PFSK-1 (cell line): ENCODE measurements at regions not wholly inside any gene's neighbourhood (a gene's known extent, or its start where the extent isn't known, plus 50 kb on each side); places are given as distances from the start of the nearest gene placed in this dataset.

ENCODE experiments used
- FOXP2 ChIP-seq: optimal IDR thresholded peaks from 2 replicates; pipeline ENCODE3; 2011; ENCODE audit warnings: borderline replicate concordance, control low read depth, inconsistent platforms; ENCODE audit not compliant: insufficient read depth; ENCODE audit errors: extremely low read length, extremely low read depth
- POLR2AphosphoS5 ChIP-seq: IDR thresholded peaks from 2 replicates; pipeline ENCODE4 v1.6.1; 2012; ENCODE audit warnings: low read depth, mild to moderate bottlenecking, control low read depth, low read length, moderate library complexity
- REST ChIP-seq, 2 experiments: IDR thresholded peaks; 2 replicates each; pipeline versions ENCODE4 v1.6.1 to v1.8.0; 2011 to 2012; ENCODE audit warnings: low read depth in 2 of 2, low read length in 2 of 2, control low read depth in 1 of 2, inconsistent platforms in 1 of 2, mild to moderate bottlenecking in 1 of 2, moderate library complexity in 1 of 2; ENCODE audit not compliant: insufficient read depth in 1 of 2
- SIN3A ChIP-seq: IDR thresholded peaks from 2 replicates; pipeline ENCODE4 v1.6.1; 2012; ENCODE audit warnings: mild to moderate bottlenecking, low read length, moderate library complexity, borderline replicate concordance; ENCODE audit not compliant: insufficient read depth
- TAF1 ChIP-seq: IDR thresholded peaks from 2 replicates; pipeline ENCODE4 v1.6.1; 2012; ENCODE audit warnings: low read length, control low read depth, borderline replicate concordance; ENCODE audit not compliant: insufficient read depth

- TF ChIP-seq SIN3A: no peak
- no peak for TF ChIP-seq TAF1
- no peak for TF ChIP-seq FOXP2
- no peak for TF ChIP-seq POLR2AphosphoS5
- TF ChIP-seq REST (IDR thresholded peaks at IDR 0.05; ENCODE audit: insufficient read depth in 1 of 2, low read depth in 2 of 2, low read length in 2 of 2): no peak
Observed at GRCh38 chr1:119275145-119276134, 93.1 kb upstream of the HAO2 start.

- TF ChIP-seq REST (IDR thresholded peaks at IDR 0.05; ENCODE audit: insufficient read depth in 1 of 2, low read depth in 2 of 2, low read length in 2 of 2) (no peak), SIN3A (no peak), TAF1 (no peak), FOXP2 (no peak)
Observed at GRCh38 chr1:119276558-119276957, 92.0 kb upstream of the HAO2 start.

- peak; percentile 15; the same call in 1 of the 2 replicates for TF ChIP-seq TAF1
- peak in 1 of 2 experiments; percentile 43; a peak in 1 of 4 replicates for TF ChIP-seq REST (IDR thresholded peaks at IDR 0.05; ENCODE audit: insufficient read depth in 1 of 2, low read depth in 2 of 2, low read length in 2 of 2)
- no peak; the same call in 1 of the 2 replicates for TF ChIP-seq POLR2AphosphoS5
Observed at GRCh38 chr1:119279456-119280381, 88.9 kb upstream of the HAO2 start.

- TF ChIP-seq REST (IDR thresholded peaks at IDR 0.05; ENCODE audit: insufficient read depth in 1 of 2, low read depth in 2 of 2, low read length in 2 of 2) (no peak), TAF1 (no peak), POLR2AphosphoS5 (no peak), SIN3A (no peak), FOXP2 (no peak)
Observed at GRCh38 chr1:119285482-119285881, 83.1 kb upstream of the HAO2 start.
